ENCODE measurements at regions not wholly inside any gene's neighbourhood (a gene's known extent, or its start where the extent isn't known, plus 50 kb on each side); places are given as distances from the start of the nearest gene placed in this dataset.

GRCh38 chr11:128266893-128267292 lies 320.5 kb downstream of the ETS1 start:
- TF ChIP-seq CTCF (IDR thresholded peaks at IDR 0.05) (no peak), POLR2AphosphoS5 (IDR thresholded peaks at IDR 0.05; ENCODE audit: low read depth, low read length) (no peak)

All from SK-N-SH (cell line).